Adipocyte (in vitro differentiated cells): ENCODE measurements at regions not wholly inside any gene's neighbourhood (a gene's known extent, or its start where the extent isn't known, plus 50 kb on each side); places are given as distances from the start of the nearest gene placed in this dataset.

Experiments
- DNase-seq: peaks from one replicate; pipeline ENCODE4 v3.0.0-alpha.2; 2015; ENCODE audit warnings: low read depth
- H3K27me3 ChIP-seq: replicated peaks from 2 replicates; pipeline ENCODE4 v1.7.0; 2013; ENCODE audit warnings: mild to moderate bottlenecking, low read length, moderate library complexity; ENCODE audit not compliant: control insufficient read depth, insufficient read depth
- H3K36me3 ChIP-seq: 2 replicates; pipeline ENCODE4 v1.7.0; 2013; ENCODE audit warnings: low read length, mild to moderate bottlenecking, moderate library complexity; ENCODE audit not compliant: control insufficient read depth, insufficient read depth, severe bottlenecking
- H3K4me1 ChIP-seq: 2 replicates; pipeline ENCODE4 v1.7.0; 2013; ENCODE audit warnings: mild to moderate bottlenecking, low read length, moderate library complexity; ENCODE audit not compliant: control insufficient read depth, insufficient read depth
- H3K4me3 ChIP-seq: 2 replicates; pipeline ENCODE4 v1.7.0; 2013; ENCODE audit warnings: mild to moderate bottlenecking, low read length, moderate library complexity
- H3K9ac ChIP-seq: 2 replicates; pipeline ENCODE4 v1.7.0; 2013; ENCODE audit warnings: mild to moderate bottlenecking, low read length, moderate library complexity
- H3K9me3 ChIP-seq: 2 replicates; pipeline ENCODE4 v1.7.0; 2013; ENCODE audit warnings: mild to moderate bottlenecking, low read length, moderate library complexity; ENCODE audit not compliant: control insufficient read depth

- no peaks in the 10 kb centered on the region for H3K4me1 ChIP-seq
- H3K36me3 ChIP-seq: no peaks in the 10 kb centered on the region
- peaks cover 8% of the 10 kb centered on the region for H3K27me3 ChIP-seq
- no peaks in the 10 kb centered on the region for H3K9me3 ChIP-seq
- no peak for DNase-seq
- no peak overlapping the region for H3K9ac ChIP-seq
- H3K4me3 ChIP-seq: no peak overlapping the region
Observed at GRCh38 chr3:168285506-168285905, 189.8 kb upstream of the GOLIM4 start.

GRCh38 chr3:168284728-168285127 is 189.0 kb upstream of the GOLIM4 start:
- no peaks in the 10 kb centered on the region for H3K4me1 ChIP-seq
- H3K9ac ChIP-seq: no peak overlapping the region
- H3K9me3 ChIP-seq: no peaks in the 10 kb centered on the region
- no peak for DNase-seq
- no peaks in the 10 kb centered on the region for H3K36me3 ChIP-seq
- no peak overlapping the region for H3K4me3 ChIP-seq
- H3K27me3 ChIP-seq: peaks cover 8% of the 10 kb centered on the region

- no peak for DNase-seq
- Histone ChIP-seq H3K9me3 (peaks cover 9% of the 10 kb centered on the region), H3K4me1 (no peaks in the 10 kb centered on the region), H3K36me3 (no peaks in the 10 kb centered on the region), H3K4me3 (no peak overlapping the region), H3K27me3 (peaks cover 5% of the 10 kb centered on the region), H3K9ac (no peak overlapping the region)
Observed at GRCh38 chr3:168275662-168276061, 179.9 kb upstream of the GOLIM4 start.

- no peak overlapping the region for H3K9ac ChIP-seq
Observed at GRCh38 chr3:168273917-168274316, 178.2 kb upstream of the GOLIM4 start.

GRCh38 chr3:168273036-168273435 is 177.3 kb upstream of the GOLIM4 start:
- Histone ChIP-seq H3K27me3 (peaks cover 5% of the 10 kb centered on the region), H3K9ac (no peak overlapping the region), H3K4me1 (no peaks in the 10 kb centered on the region), H3K9me3 (peaks cover 9% of the 10 kb centered on the region), H3K4me3 (no peak overlapping the region), H3K36me3 (no peaks in the 10 kb centered on the region)
- no peak for DNase-seq

More at GRCh38 chr3:168273917-168274316, 178.2 kb upstream of the GOLIM4 start:
- Histone ChIP-seq H3K4me3 (no peak overlapping the region), H3K36me3 (no peaks in the 10 kb centered on the region), H3K9me3 (peaks cover 9% of the 10 kb centered on the region), H3K4me1 (no peaks in the 10 kb centered on the region), H3K27me3 (peaks cover 5% of the 10 kb centered on the region)
- DNase-seq: no peak

GRCh38 chr3:168272343-168272985 is 176.7 kb upstream of the GOLIM4 start:
- DNase-seq: no peak
- Histone ChIP-seq H3K4me3 (no peak overlapping the region), H3K36me3 (no peaks in the 10 kb centered on the region), H3K9me3 (peaks cover 9% of the 10 kb centered on the region), H3K4me1 (no peaks in the 10 kb centered on the region), H3K9ac (no peak overlapping the region), H3K27me3 (peaks cover 5% of the 10 kb centered on the region)

- Histone ChIP-seq H3K9ac (no peak overlapping the region), H3K9me3 (peaks cover 9% of the 10 kb centered on the region), H3K27me3 (peaks cover 5% of the 10 kb centered on the region), H3K4me1 (no peaks in the 10 kb centered on the region), H3K36me3 (no peaks in the 10 kb centered on the region), H3K4me3 (no peak overlapping the region)
- no peak for DNase-seq
Observed at GRCh38 chr3:168271932-168272331, 176.2 kb upstream of the GOLIM4 start.

GRCh38 chr3:168269001-168269400 is 173.3 kb upstream of the GOLIM4 start:
- peaks cover under 1% of the 10 kb centered on the region for H3K9me3 ChIP-seq
- no peak for DNase-seq
- no peak overlapping the region for H3K9ac ChIP-seq
- H3K4me1 ChIP-seq: no peaks in the 10 kb centered on the region
- no peak overlapping the region for H3K4me3 ChIP-seq
- H3K27me3 ChIP-seq: no peaks in the 10 kb centered on the region
- H3K36me3 ChIP-seq: no peaks in the 10 kb centered on the region

GRCh38 chr3:168267179-168267578 is 171.5 kb upstream of the GOLIM4 start:
- no peaks in the 10 kb centered on the region for H3K36me3 ChIP-seq
- DNase-seq: no peak
- H3K4me1 ChIP-seq: no peaks in the 10 kb centered on the region
- no peaks in the 10 kb centered on the region for H3K27me3 ChIP-seq
- no peak overlapping the region for H3K9ac ChIP-seq
- H3K9me3 ChIP-seq: no peaks in the 10 kb centered on the region
- H3K4me3 ChIP-seq: no peak overlapping the region

GRCh38 chr3:168266335-168266734 is 170.6 kb upstream of the GOLIM4 start:
- H3K27me3 ChIP-seq: no peaks in the 10 kb centered on the region
- no peaks in the 10 kb centered on the region for H3K4me1 ChIP-seq
- no peak overlapping the region for H3K9ac ChIP-seq
- no peak overlapping the region for H3K4me3 ChIP-seq
- no peaks in the 10 kb centered on the region for H3K9me3 ChIP-seq
- H3K36me3 ChIP-seq: no peaks in the 10 kb centered on the region
- DNase-seq: no peak

- no peaks in the 10 kb centered on the region for H3K4me1 ChIP-seq
- DNase-seq: no peak
- no peaks in the 10 kb centered on the region for H3K36me3 ChIP-seq
- H3K4me3 ChIP-seq: no peak overlapping the region
- H3K27me3 ChIP-seq: peaks cover 4% of the 10 kb centered on the region
- H3K9ac ChIP-seq: no peak overlapping the region
- no peaks in the 10 kb centered on the region for H3K9me3 ChIP-seq
Observed at GRCh38 chr3:168262887-168263286, 167.2 kb upstream of the GOLIM4 start.

- Histone ChIP-seq H3K4me1 (no peaks in the 10 kb centered on the region), H3K36me3 (no peaks in the 10 kb centered on the region), H3K9me3 (peaks cover 4% of the 10 kb centered on the region), H3K4me3 (no peak overlapping the region), H3K9ac (no peak overlapping the region), H3K27me3 (peaks cover 4% of the 10 kb centered on the region)
- no peak for DNase-seq
Observed at GRCh38 chr3:168260859-168261258, 165.1 kb upstream of the GOLIM4 start.
